GM12878 (cell line): ENCODE measurements at regions not wholly inside any gene's neighbourhood (a gene's known extent, or its start where the extent isn't known, plus 50 kb on each side); places are given as distances from the start of the nearest gene placed in this dataset.

ENCODE experiments used
- CEBPB ChIP-seq, 2 experiments: fragments of 150-350 bp in 1 of 2; IDR thresholded peaks; 2 replicates each; pipeline ENCODE4 v1.6.1; 2012 to 2014; ENCODE audit warnings: low read depth in 2 of 2, low read length in 2 of 2, borderline replicate concordance in 1 of 2, inconsistent platforms in 1 of 2
- HDAC6 ChIP-seq: fragments of 200-600 bp; sonication (generic); IDR thresholded peaks from one replicate; pipeline ENCODE4 v1.8.0; 2017; ENCODE audit warnings: antibody characterized with exemption; ENCODE audit not compliant: unreplicated experiment
- POLR2AphosphoS5 ChIP-seq: IDR thresholded peaks from 2 replicates; pipeline ENCODE4 v1.6.1; 2011; ENCODE audit warnings: mild to moderate bottlenecking, low read length, inconsistent platforms
- RBBP5 ChIP-seq: fragments of 200-600 bp; sonication (generic); conservative IDR thresholded peaks from 2 replicates; pipeline ENCODE4 v1.6.1; 2016
- YBX1 ChIP-seq: fragments of 450-650 bp; IDR thresholded peaks from 2 replicates; pipeline ENCODE4 v1.6.1; 2016; ENCODE audit warnings: antibody characterized with exemption
- TF ChIP-seq, protein P1 (sequence below): IDR thresholded peaks from 2 replicates; pipeline ENCODE4 v1.6.1; 2011; ENCODE audit warnings: borderline replicate concordance, low read depth, mild to moderate bottlenecking, moderate library complexity, low read length; ENCODE audit not compliant: insufficient read depth, poor library complexity, severe bottlenecking
- TF ChIP-seq, protein P2 (sequence below): fragments of 450-650 bp; formaldehyde crosslinking; IDR thresholded peaks from 2 replicates; pipeline ENCODE4 v1.4.0; 2022; ENCODE audit warnings: mild to moderate bottlenecking, moderate library complexity
- TF ChIP-seq, protein P3 (sequence below): IDR thresholded peaks from 2 replicates; pipeline ENCODE4 v1.6.1; 2011; ENCODE audit warnings: low read depth, mild to moderate bottlenecking, low read length, moderate library complexity, borderline replicate concordance; ENCODE audit errors: extremely low read depth
- TF ChIP-seq, protein P4 (sequence below): IDR thresholded peaks from 2 replicates; pipeline ENCODE4 v1.6.1; 2011; ENCODE audit warnings: borderline replicate concordance, low read depth, mild to moderate bottlenecking, moderate library complexity, mixed read lengths, low read length; ENCODE audit not compliant: insufficient read depth; ENCODE audit errors: extremely low read length

DNA sequence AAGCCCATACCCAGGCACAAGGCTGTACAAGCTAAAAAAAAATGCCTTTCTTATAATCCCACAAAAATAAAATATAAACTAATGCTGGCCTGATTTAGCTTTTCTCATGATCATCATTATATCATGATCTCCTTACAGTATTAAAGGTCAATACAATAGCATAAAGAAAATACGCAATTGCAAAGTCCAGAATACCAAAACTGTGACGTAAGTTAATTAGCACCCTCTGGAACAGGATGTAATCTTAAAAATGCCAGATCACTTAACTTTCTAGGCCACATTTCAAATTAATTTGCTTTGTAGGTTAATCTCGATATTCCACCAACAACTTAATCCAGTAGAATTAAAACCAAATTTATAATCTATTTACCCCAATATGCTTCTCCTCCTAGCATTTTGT, 444.2 kb upstream of the CYLC2 start (continued):
- TF ChIP-seq, protein P1, sequence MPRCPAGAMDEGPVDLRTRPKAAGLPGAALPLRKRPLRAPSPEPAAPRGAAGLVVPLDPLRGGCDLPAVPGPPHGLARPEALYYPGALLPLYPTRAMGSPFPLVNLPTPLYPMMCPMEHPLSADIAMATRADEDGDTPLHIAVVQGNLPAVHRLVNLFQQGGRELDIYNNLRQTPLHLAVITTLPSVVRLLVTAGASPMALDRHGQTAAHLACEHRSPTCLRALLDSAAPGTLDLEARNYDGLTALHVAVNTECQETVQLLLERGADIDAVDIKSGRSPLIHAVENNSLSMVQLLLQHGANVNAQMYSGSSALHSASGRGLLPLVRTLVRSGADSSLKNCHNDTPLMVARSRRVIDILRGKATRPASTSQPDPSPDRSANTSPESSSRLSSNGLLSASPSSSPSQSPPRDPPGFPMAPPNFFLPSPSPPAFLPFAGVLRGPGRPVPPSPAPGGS = no peak
- no peak for TF ChIP-seq RBBP5
- no peak for TF ChIP-seq CEBPB (IDR thresholded peaks at IDR 0.05; ENCODE audit: borderline replicate concordance in 1 of 2, low read depth in 2 of 2, low read length in 2 of 2)
- no peak for TF ChIP-seq POLR2AphosphoS5
- TF ChIP-seq YBX1 = no peak
- TF ChIP-seq, protein P2, sequence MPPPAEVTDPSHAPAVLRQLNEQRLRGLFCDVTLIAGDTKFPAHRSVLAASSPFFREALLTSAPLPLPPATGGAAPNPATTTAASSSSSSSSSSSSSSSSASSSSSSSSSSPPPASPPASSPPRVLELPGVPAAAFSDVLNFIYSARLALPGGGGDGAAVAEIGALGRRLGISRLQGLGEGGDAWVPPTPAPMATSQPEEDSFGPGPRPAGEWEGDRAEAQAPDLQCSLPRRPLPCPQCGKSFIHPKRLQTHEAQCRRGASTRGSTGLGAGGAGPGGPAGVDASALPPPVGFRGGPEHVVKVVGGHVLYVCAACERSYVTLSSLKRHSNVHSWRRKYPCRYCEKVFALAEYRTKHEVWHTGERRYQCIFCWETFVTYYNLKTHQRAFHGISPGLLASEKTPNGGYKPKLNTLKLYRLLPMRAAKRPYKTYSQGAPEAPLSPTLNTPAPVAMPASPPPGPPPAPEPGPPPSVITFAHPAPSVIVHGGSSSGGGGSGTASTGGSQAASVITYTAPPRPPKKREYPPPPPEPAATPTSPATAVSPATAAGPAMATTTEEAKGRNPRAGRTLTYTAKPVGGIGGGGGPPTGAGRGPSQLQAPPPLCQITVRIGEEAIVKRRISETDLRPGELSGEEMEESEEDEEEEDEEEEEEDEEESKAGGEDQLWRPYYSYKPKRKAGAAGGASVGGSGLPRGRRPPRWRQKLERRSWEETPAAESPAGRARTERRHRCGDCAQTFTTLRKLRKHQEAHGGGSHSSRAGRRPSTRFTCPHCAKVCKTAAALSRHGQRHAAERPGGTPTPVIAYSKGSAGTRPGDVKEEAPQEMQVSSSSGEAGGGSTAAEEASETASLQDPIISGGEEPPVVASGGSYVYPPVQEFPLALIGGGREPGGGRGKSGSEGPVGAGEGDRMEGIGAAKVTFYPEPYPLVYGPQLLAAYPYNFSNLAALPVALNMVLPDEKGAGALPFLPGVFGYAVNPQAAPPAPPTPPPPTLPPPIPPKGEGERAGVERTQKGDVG (CRISPR knock-in tag) = no peak
- TF ChIP-seq, protein P3, sequence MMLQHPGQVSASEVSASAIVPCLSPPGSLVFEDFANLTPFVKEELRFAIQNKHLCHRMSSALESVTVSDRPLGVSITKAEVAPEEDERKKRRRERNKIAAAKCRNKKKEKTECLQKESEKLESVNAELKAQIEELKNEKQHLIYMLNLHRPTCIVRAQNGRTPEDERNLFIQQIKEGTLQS = no peak
- TF ChIP-seq, protein P4, sequence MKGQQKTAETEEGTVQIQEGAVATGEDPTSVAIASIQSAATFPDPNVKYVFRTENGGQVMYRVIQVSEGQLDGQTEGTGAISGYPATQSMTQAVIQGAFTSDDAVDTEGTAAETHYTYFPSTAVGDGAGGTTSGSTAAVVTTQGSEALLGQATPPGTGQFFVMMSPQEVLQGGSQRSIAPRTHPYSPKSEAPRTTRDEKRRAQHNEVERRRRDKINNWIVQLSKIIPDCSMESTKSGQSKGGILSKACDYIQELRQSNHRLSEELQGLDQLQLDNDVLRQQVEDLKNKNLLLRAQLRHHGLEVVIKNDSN = no peak
- no peak for TF ChIP-seq HDAC6
- TF ChIP-seq, all 136 proteins: peak for 0
